WERI-Rb-1 (cell line): ENCODE measurements at regions not wholly inside any gene's neighbourhood (a gene's known extent, or its start where the extent isn't known, plus 50 kb on each side); places are given as distances from the start of the nearest gene placed in this dataset.
A peak's percentile ranks its signal among the peaks of the same experiment; 100 is the strongest.
"Not testable (repeated sequence)": the region's sequence is repeated elsewhere in the genome, so short reads cannot be mapped to it uniquely, and the experiment has no call there.

Experiments
- DNase-seq: peaks from one replicate; pipeline ENCODE4 v3.0.0-alpha.2; 2020
- H3K27ac ChIP-seq: fragments of 250-450 bp; sonication (Bioruptor Pico); 2 replicates; pipeline ENCODE4 v1.5.1; 2020; ENCODE audit warnings: mild to moderate bottlenecking, moderate library complexity
- H3K27me3 ChIP-seq: fragments of 250-450 bp; sonication (Bioruptor Pico); 2 replicates; pipeline ENCODE4 v1.5.1; 2021; ENCODE audit warnings: mild to moderate bottlenecking, low read depth, moderate library complexity; ENCODE audit not compliant: insufficient read depth, severe bottlenecking
- H3K36me3 ChIP-seq: fragments of 250-450 bp; sonication (Bioruptor Pico); 2 replicates; pipeline ENCODE4 v1.5.1; 2020; ENCODE audit warnings: mild to moderate bottlenecking, moderate library complexity
- H3K4me3 ChIP-seq: 2 replicates; pipeline ENCODE4 v1.5.1; 2011; ENCODE audit warnings: low read depth, mild to moderate bottlenecking, control low read depth, low read length
- H3K9me3 ChIP-seq: fragments of 250-450 bp; sonication (Bioruptor Pico); 2 replicates; pipeline ENCODE4 v1.5.1; 2021; ENCODE audit warnings: mild to moderate bottlenecking, moderate library complexity; ENCODE audit not compliant: severe bottlenecking
- CTCF ChIP-seq: IDR thresholded peaks from 2 replicates; pipeline ENCODE4 v1.5.1; 2011; ENCODE audit warnings: low read depth, mild to moderate bottlenecking, control low read depth, inconsistent platforms, low read length

GRCh38 chr5:38692781-38693527, 136.5 kb upstream of the LIFR start:
- DNase-seq = no peak
- no peaks in the 10 kb centered on the region for H3K36me3 ChIP-seq
- TF ChIP-seq CTCF = no peak
- no peaks in the 10 kb centered on the region for H3K9me3 ChIP-seq
- H3K27me3 ChIP-seq = no peaks in the 10 kb centered on the region
- no peak overlapping the region for H3K4me3 ChIP-seq
- H3K27ac ChIP-seq = no peak overlapping the region

GRCh38 chr5:38695021-38695958, 138.8 kb upstream of the LIFR start:
- peak; percentile 59 for DNase-seq
- H3K27me3 ChIP-seq = no peaks in the 10 kb centered on the region

GRCh38 chr5:38697013-38697412, 140.6 kb upstream of the LIFR start:
- no peaks in the 10 kb centered on the region for H3K9me3 ChIP-seq
- no peaks in the 10 kb centered on the region for H3K27me3 ChIP-seq
- H3K27ac ChIP-seq = no peak overlapping the region
- DNase-seq = no peak
- H3K36me3 ChIP-seq = no peaks in the 10 kb centered on the region
- no peak for TF ChIP-seq CTCF
- no peak overlapping the region for H3K4me3 ChIP-seq

More at GRCh38 chr5:38695021-38695958, 138.8 kb upstream of the LIFR start:
- Histone ChIP-seq H3K4me3 (no peak overlapping the region), H3K27ac (no peak overlapping the region), H3K36me3 (no peaks in the 10 kb centered on the region), H3K9me3 (no peaks in the 10 kb centered on the region)
- TF ChIP-seq CTCF = no peak

- not testable (repeated sequence) for DNase-seq, H3K9me3 ChIP-seq, H3K36me3 ChIP-seq
Measured at GRCh38 chr5:38705529-38705928, 140.3 kb upstream of the OSMR start.

GRCh38 chr5:38706376-38706775, 139.4 kb upstream of the OSMR start:
- TF ChIP-seq CTCF = no peak
- H3K9me3 ChIP-seq = no peaks in the 10 kb centered on the region
- H3K27me3 ChIP-seq = no peaks in the 10 kb centered on the region
- no peak for DNase-seq
- no peak overlapping the region for H3K4me3 ChIP-seq
- no peaks in the 10 kb centered on the region for H3K36me3 ChIP-seq
- no peak overlapping the region for H3K27ac ChIP-seq

More at GRCh38 chr5:38705529-38705928, 140.3 kb upstream of the OSMR start:
- not testable (repeated sequence) for H3K27ac ChIP-seq, H3K27me3 ChIP-seq, H3K4me3 ChIP-seq
